SU-DHL-6 (cell line): ENCODE measurements at regions not wholly inside any gene's neighbourhood (a gene's known extent, or its start where the extent isn't known, plus 50 kb on each side); places are given as distances from the start of the nearest gene placed in this dataset.

Experiments used
- EZH2phosphoT487 ChIP-seq: fragments of 200-600 bp; sonication (generic), shearing (Covaris generic); conservative IDR thresholded peaks from 2 replicates; pipeline ENCODE4 v1.6.1; 2018; ENCODE audit warnings: mild to moderate bottlenecking, antibody characterized with exemption, low read length, moderate library complexity, mixed read lengths
- TF ChIP-seq, protein P1 (sequence below): fragments of 200-600 bp; sonication (generic); IDR thresholded peaks from one replicate; pipeline ENCODE4 v1.5.1; 2017; ENCODE audit warnings: antibody characterized with exemption, mild to moderate bottlenecking, low read length, moderate library complexity; ENCODE audit not compliant: insufficient read depth, poor library complexity, severe bottlenecking

DNA sequence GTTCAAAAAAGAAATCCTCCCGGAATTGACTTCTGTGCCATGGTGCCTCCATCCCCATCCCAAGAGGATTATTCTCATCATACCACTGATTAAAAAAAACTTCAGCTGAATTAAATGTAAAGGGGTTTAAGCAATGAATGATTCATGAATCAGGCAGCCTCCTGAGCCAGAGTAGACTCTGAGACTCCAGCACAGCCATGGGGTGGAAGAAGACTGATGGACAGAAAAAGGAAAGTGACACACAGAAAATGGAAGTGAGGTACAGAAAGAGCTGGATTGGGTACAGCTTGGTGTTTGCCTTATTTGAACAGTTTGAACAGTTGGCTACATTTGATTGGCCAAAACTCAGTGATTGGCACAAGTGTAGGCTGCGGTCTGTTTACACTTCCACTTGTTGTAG is 224.8 kb upstream of the ATP10A start:
- TF ChIP-seq, protein P1, sequence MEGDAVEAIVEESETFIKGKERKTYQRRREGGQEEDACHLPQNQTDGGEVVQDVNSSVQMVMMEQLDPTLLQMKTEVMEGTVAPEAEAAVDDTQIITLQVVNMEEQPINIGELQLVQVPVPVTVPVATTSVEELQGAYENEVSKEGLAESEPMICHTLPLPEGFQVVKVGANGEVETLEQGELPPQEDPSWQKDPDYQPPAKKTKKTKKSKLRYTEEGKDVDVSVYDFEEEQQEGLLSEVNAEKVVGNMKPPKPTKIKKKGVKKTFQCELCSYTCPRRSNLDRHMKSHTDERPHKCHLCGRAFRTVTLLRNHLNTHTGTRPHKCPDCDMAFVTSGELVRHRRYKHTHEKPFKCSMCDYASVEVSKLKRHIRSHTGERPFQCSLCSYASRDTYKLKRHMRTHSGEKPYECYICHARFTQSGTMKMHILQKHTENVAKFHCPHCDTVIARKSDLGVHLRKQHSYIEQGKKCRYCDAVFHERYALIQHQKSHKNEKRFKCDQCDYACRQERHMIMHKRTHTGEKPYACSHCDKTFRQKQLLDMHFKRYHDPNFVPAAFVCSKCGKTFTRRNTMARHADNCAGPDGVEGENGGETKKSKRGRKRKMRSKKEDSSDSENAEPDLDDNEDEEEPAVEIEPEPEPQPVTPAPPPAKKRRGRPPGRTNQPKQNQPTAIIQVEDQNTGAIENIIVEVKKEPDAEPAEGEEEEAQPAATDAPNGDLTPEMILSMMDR = no peak
- no peak for TF ChIP-seq EZH2phosphoT487
